GM23248 (cell line): ENCODE measurements at regions not wholly inside any gene's neighbourhood (a gene's known extent, or its start where the extent isn't known, plus 50 kb on each side); places are given as distances from the start of the nearest gene placed in this dataset.

Experiments used
- DNase-seq: peaks from one replicate; pipeline ENCODE4 v3.0.0-alpha.2; 2015
- H2AFZ ChIP-seq: fragments of 200-600 bp; sonication (generic); 2 replicates; pipeline ENCODE4 v1.6.1; 2016; ENCODE audit warnings: antibody characterized with exemption
- H3F3A ChIP-seq: fragments of 200-600 bp; sonication (generic); 2 replicates; pipeline ENCODE4 v1.6.1; 2016; ENCODE audit warnings: mild to moderate bottlenecking, antibody characterized with exemption, mixed run types; ENCODE audit not compliant: insufficient read depth
- H3K27ac ChIP-seq: fragments of 200-600 bp; sonication (generic); 2 replicates; pipeline ENCODE4 v1.5.1; 2016; ENCODE audit warnings: mild to moderate bottlenecking
- H3K27me3 ChIP-seq: fragments of 200-600 bp; sonication (generic); replicated peaks from 2 replicates; pipeline ENCODE4 v1.6.1; 2016; ENCODE audit warnings: mild to moderate bottlenecking; ENCODE audit not compliant: insufficient read depth
- H3K36me3 ChIP-seq: fragments of 200-600 bp; sonication (generic); 2 replicates; pipeline ENCODE4 v1.6.1; 2016; ENCODE audit warnings: low read depth, mild to moderate bottlenecking
- H3K4me1 ChIP-seq: fragments of 200-600 bp; sonication (generic); 2 replicates; pipeline ENCODE4 v1.6.1; 2016; ENCODE audit warnings: mild to moderate bottlenecking; ENCODE audit not compliant: insufficient read depth
- H3K4me2 ChIP-seq: fragments of 200-600 bp; sonication (generic); one replicate; pipeline ENCODE4 v1.6.1; 2016; ENCODE audit warnings: mild to moderate bottlenecking; ENCODE audit not compliant: unreplicated experiment
- H3K4me3 ChIP-seq: fragments of 200-600 bp; sonication (generic); 2 replicates; pipeline ENCODE4 v1.5.1; 2016; ENCODE audit warnings: mild to moderate bottlenecking
- H3K79me2 ChIP-seq: fragments of 200-600 bp; sonication (generic); 2 replicates; pipeline ENCODE4 v1.6.1; 2016; ENCODE audit warnings: mild to moderate bottlenecking; ENCODE audit not compliant: insufficient read depth
- H3K9ac ChIP-seq: fragments of 200-600 bp; sonication (generic); 2 replicates; pipeline ENCODE4 v1.6.1; 2016; ENCODE audit warnings: mild to moderate bottlenecking
- H3K9me2 ChIP-seq: fragments of 200-600 bp; sonication (generic); 2 replicates; pipeline ENCODE4 v1.6.1; 2016; ENCODE audit warnings: mixed run types, mild to moderate bottlenecking, moderate library complexity; ENCODE audit not compliant: insufficient read depth
- H3K9me3 ChIP-seq: fragments of 200-600 bp; sonication (generic); one replicate; pipeline ENCODE4 v1.6.1; 2017; ENCODE audit warnings: low read depth
- H4K20me1 ChIP-seq: fragments of 200-600 bp; sonication (generic); 2 replicates; pipeline ENCODE4 v1.6.0; 2016; ENCODE audit not compliant: insufficient read depth
- EZH2 ChIP-seq: fragments of 200-600 bp; sonication (generic); IDR thresholded peaks from 2 replicates; pipeline ENCODE4 v1.6.1; 2018; ENCODE audit warnings: antibody characterized with exemption, mild to moderate bottlenecking; ENCODE audit not compliant: insufficient read depth, poor library complexity, severe bottlenecking
- EZH2phosphoT487 ChIP-seq: fragments of 200-600 bp; sonication (generic); IDR thresholded peaks from 2 replicates; pipeline ENCODE4 v1.6.1; 2018; ENCODE audit warnings: antibody characterized with exemption, moderate library complexity, mild to moderate bottlenecking, low read depth; ENCODE audit not compliant: insufficient read depth
- WGBS, 2 experiments: methylation state at CpG; one replicate each; pipeline ENCODE4 v1.1.6; 2015 to 2017; ENCODE audit warnings: low lambda C conversion rate in 2 of 2, low coverage in 1 of 2; ENCODE audit errors: missing lambda C conversion rate in 2 of 2; 5-methylcytosine and 5-hydroxymethylcytosine counted together
- in situ Hi-C: fragments of 300-500 bp; cut with MboI; formaldehyde crosslinking; loops from 2 replicates; pipeline ENCODE4 v1.15.0; 2020

- no peaks in the 10 kb centered on the region for H3F3A ChIP-seq
- H3K9ac ChIP-seq: no peak overlapping the region
- H3K36me3 ChIP-seq: no peaks in the 10 kb centered on the region
- H3K27ac ChIP-seq: no peak overlapping the region
- no peak overlapping the region for H3K4me2 ChIP-seq
- no peaks in the 10 kb centered on the region for H4K20me1 ChIP-seq
- in situ Hi-C loops: no loop called here
- no peaks in the 10 kb centered on the region for H3K4me1 ChIP-seq
- H3K79me2 ChIP-seq: no peaks in the 10 kb centered on the region
- TF ChIP-seq EZH2phosphoT487 (no peak), EZH2 (no peak)
- H3K9me3 ChIP-seq: no peaks in the 10 kb centered on the region
- H3K27me3 ChIP-seq: no peaks in the 10 kb centered on the region
- no peak overlapping the region for H2AFZ ChIP-seq
- H3K9me2 ChIP-seq: no peaks in the 10 kb centered on the region
- WGBS, 2 experiments: 27 to 48% methylated on average over 2 to 3 of the region's 4 CpGs
- no peak for DNase-seq
- no peak overlapping the region for H3K4me3 ChIP-seq
Observed at GRCh38 chrX:96006281-96006680, 678.4 kb upstream of the DIAPH2 start.

- 0 to 11% methylated on average over 1 to 2 of the region's 2 CpGs for WGBS, 2 experiments
- TF ChIP-seq EZH2phosphoT487: no peak
- Histone ChIP-seq H3K79me2 (no peaks in the 10 kb centered on the region), H4K20me1 (no peaks in the 10 kb centered on the region), H2AFZ (no peak overlapping the region), H3K4me3 (no peak overlapping the region), H3F3A (no peaks in the 10 kb centered on the region), H3K4me1 (no peaks in the 10 kb centered on the region), H3K36me3 (no peaks in the 10 kb centered on the region), H3K9me2 (no peaks in the 10 kb centered on the region), H3K27ac (no peak overlapping the region), H3K4me2 (no peak overlapping the region), H3K9me3 (no peaks in the 10 kb centered on the region), H3K9ac (no peak overlapping the region), H3K27me3 (no peaks in the 10 kb centered on the region)
- DNase-seq: no peak
- in situ Hi-C loops: no loop called here
Observed at GRCh38 chrX:96027407-96027806, 657.2 kb upstream of the DIAPH2 start.

GRCh38 chrX:96052078-96052477 is 632.6 kb upstream of the DIAPH2 start:
- TF ChIP-seq EZH2 (no peak), EZH2phosphoT487 (no peak)
- 26 to 28% methylated on average over 2 of the region's 2 CpGs for WGBS, 2 experiments

GRCh38 chrX:96081891-96082290 is 602.8 kb upstream of the DIAPH2 start:
- Histone ChIP-seq H3K36me3 (no peaks in the 10 kb centered on the region), H3K79me2 (no peaks in the 10 kb centered on the region), H3K9ac (no peak overlapping the region), H3K27ac (no peak overlapping the region), H3K4me2 (no peak overlapping the region), H3K27me3 (no peaks in the 10 kb centered on the region), H3K9me2 (no peaks in the 10 kb centered on the region), H2AFZ (no peak overlapping the region), H3F3A (no peaks in the 10 kb centered on the region), H3K9me3 (no peaks in the 10 kb centered on the region), H3K4me1 (no peaks in the 10 kb centered on the region), H3K4me3 (no peak overlapping the region), H4K20me1 (no peaks in the 10 kb centered on the region)
- DNase-seq: no peak
- in situ Hi-C loops: no loop called here
- TF ChIP-seq EZH2phosphoT487 (no peak), EZH2 (no peak)

More at GRCh38 chrX:96052078-96052477, 632.6 kb upstream of the DIAPH2 start:
- no peak overlapping the region for H3K4me3 ChIP-seq
- no peak overlapping the region for H3K27ac ChIP-seq
- H3K4me2 ChIP-seq: no peak overlapping the region
- H3K4me1 ChIP-seq: no peaks in the 10 kb centered on the region
- no peaks in the 10 kb centered on the region for H4K20me1 ChIP-seq
- H3K36me3 ChIP-seq: no peaks in the 10 kb centered on the region
- no peak overlapping the region for H2AFZ ChIP-seq
- H3K9me2 ChIP-seq: no peaks in the 10 kb centered on the region
- H3K9ac ChIP-seq: no peak overlapping the region
- H3K27me3 ChIP-seq: no peaks in the 10 kb centered on the region
- H3F3A ChIP-seq: no peaks in the 10 kb centered on the region
- no peaks in the 10 kb centered on the region for H3K9me3 ChIP-seq
- H3K79me2 ChIP-seq: no peaks in the 10 kb centered on the region
- DNase-seq: no peak
- in situ Hi-C loops: no loop called here

- no peaks in the 10 kb centered on the region for H3K9me3 ChIP-seq
- H3K27ac ChIP-seq: no peak overlapping the region
- no peak overlapping the region for H2AFZ ChIP-seq
- H3K9me2 ChIP-seq: no peaks in the 10 kb centered on the region
- H3K9ac ChIP-seq: no peak overlapping the region
- H3K4me1 ChIP-seq: no peaks in the 10 kb centered on the region
- H4K20me1 ChIP-seq: no peaks in the 10 kb centered on the region
- no peaks in the 10 kb centered on the region for H3K27me3 ChIP-seq
- DNase-seq: no peak
- H3K36me3 ChIP-seq: no peaks in the 10 kb centered on the region
- TF ChIP-seq EZH2phosphoT487 (no peak), EZH2 (no peak)
- no peak overlapping the region for H3K4me3 ChIP-seq
- H3K4me2 ChIP-seq: no peak overlapping the region
- in situ Hi-C loops: no loop called here
- no peaks in the 10 kb centered on the region for H3K79me2 ChIP-seq
- WGBS, 2 experiments: 12 to 21% methylated on average over 5 of the region's 5 CpGs
- no peaks in the 10 kb centered on the region for H3F3A ChIP-seq
Observed at GRCh38 chrX:96094616-96095015, 590.0 kb upstream of the DIAPH2 start.
